Breast epithelium (tissue), 3 donors: ENCODE measurements at regions not wholly inside any gene's neighbourhood (a gene's known extent, or its start where the extent isn't known, plus 50 kb on each side); places are given as distances from the start of the nearest gene placed in this dataset.

Experiments
- POLR2AphosphoS5 ChIP-seq, 3 donors: sonication (generic); formaldehyde crosslinking; IDR thresholded peaks; one replicate each; pipeline ENCODE4 v1.6.1; 2017; ENCODE audit warnings: antibody characterized with exemption in 3 of 3
- TF ChIP-seq, protein P1 (sequence below), 3 donors: fragments of 450-650 bp; IDR thresholded peaks; one replicate each; pipeline ENCODE4 v1.5.1; 2016 to 2017; ENCODE audit warnings: antibody characterized with exemption in 3 of 3, mild to moderate bottlenecking in 3 of 3, moderate library complexity in 3 of 3

DNA sequence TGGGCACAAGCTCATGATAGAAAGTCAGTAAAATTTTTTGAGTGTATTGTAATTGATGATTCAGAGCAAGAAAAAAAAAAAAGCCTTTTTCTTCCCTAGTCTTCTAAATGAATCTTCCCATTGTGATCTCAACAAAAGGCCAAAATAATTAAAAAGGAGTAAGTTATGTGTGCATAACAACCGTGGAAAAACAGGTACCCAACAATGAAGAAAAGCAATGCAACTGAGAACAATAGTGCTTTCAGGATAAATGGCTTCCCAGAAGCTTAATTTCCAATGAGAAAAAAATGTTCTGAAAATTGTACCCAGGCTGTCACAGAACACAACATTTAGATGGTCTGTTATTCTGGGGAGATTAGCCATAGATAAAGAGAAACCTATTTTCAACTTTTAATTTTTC lies 399.0 kb upstream of the AGA start:
- TF ChIP-seq, protein P1, sequence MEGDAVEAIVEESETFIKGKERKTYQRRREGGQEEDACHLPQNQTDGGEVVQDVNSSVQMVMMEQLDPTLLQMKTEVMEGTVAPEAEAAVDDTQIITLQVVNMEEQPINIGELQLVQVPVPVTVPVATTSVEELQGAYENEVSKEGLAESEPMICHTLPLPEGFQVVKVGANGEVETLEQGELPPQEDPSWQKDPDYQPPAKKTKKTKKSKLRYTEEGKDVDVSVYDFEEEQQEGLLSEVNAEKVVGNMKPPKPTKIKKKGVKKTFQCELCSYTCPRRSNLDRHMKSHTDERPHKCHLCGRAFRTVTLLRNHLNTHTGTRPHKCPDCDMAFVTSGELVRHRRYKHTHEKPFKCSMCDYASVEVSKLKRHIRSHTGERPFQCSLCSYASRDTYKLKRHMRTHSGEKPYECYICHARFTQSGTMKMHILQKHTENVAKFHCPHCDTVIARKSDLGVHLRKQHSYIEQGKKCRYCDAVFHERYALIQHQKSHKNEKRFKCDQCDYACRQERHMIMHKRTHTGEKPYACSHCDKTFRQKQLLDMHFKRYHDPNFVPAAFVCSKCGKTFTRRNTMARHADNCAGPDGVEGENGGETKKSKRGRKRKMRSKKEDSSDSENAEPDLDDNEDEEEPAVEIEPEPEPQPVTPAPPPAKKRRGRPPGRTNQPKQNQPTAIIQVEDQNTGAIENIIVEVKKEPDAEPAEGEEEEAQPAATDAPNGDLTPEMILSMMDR (IDR thresholded peaks at IDR 0.05): no peak
- TF ChIP-seq POLR2AphosphoS5 (IDR thresholded peaks at IDR 0.05): no peak
